Aorta (tissue), 5 donors: ENCODE measurements at regions not wholly inside any gene's neighbourhood (a gene's known extent, or its start where the extent isn't known, plus 50 kb on each side); places are given as distances from the start of the nearest gene placed in this dataset.

Experiments
- ATAC-seq: fragments of 200-7000 bp; cut with Tn5 transposase; one replicate; pipeline ENCODE4 v1.9.1; 2022; ENCODE audit warnings: moderate library complexity; ENCODE audit not compliant: low FRiP score
- DNase-seq, 2 donors: peaks; one replicate each; pipeline ENCODE4 v3.0.0-alpha.2; 2020
- H3K27ac ChIP-seq, 2 donors: one replicate each; pipeline ENCODE4 v1.5.1; 2013; ENCODE audit warnings: low read length in 2 of 2, mild to moderate bottlenecking in 2 of 2, moderate library complexity in 2 of 2, control low read depth in 1 of 2, inconsistent platforms in 1 of 2, low read depth in 1 of 2
- H3K27me3 ChIP-seq, 2 donors: one replicate each; pipeline ENCODE4 v1.6.1; 2013; ENCODE audit warnings: control low read depth in 1 of 2, low read length in 1 of 2, mild to moderate bottlenecking in 1 of 2, moderate library complexity in 1 of 2; ENCODE audit not compliant: insufficient read depth in 2 of 2, control insufficient read depth in 1 of 2
- H3K36me3 ChIP-seq, 2 donors: one replicate each; pipeline ENCODE4 v1.6.1; 2013; ENCODE audit warnings: control low read depth in 1 of 2, low read length in 1 of 2, mild to moderate bottlenecking in 1 of 2; ENCODE audit not compliant: insufficient read depth in 2 of 2, control insufficient read depth in 1 of 2
- H3K4me1 ChIP-seq, 2 donors: one replicate each; pipeline ENCODE4 v1.6.1; 2013; ENCODE audit warnings: low read length in 2 of 2, control low read depth in 1 of 2, mild to moderate bottlenecking in 1 of 2, moderate library complexity in 1 of 2; ENCODE audit not compliant: insufficient read depth in 2 of 2, control insufficient read depth in 1 of 2
- H3K4me3 ChIP-seq, 2 donors: one replicate each; pipeline ENCODE4 v1.5.1; 2013; ENCODE audit warnings: low read length in 2 of 2, control low read depth in 1 of 2, mild to moderate bottlenecking in 1 of 2
- H3K9me3 ChIP-seq: one replicate; pipeline ENCODE4 v1.6.1; 2013; ENCODE audit warnings: mild to moderate bottlenecking, low read length; ENCODE audit not compliant: control insufficient read depth
- WGBS, 2 donors: extraction: QIAGEN DNeasy Blood & Tissue Kit; methylation state at CpG; one replicate each; pipeline ENCODE4 v1.1.7; 2013; 5-methylcytosine and 5-hydroxymethylcytosine counted together
- intact Hi-C, 2 donors: fragments of 100-400 bp; cut with DNase I; formaldehyde crosslinking; loops; one replicate each; pipeline versions ENCODE4 v1.14.2 to v1.15.0; 2022
- donor health status: healthy with polysubstance abuse.
- donor health status: Bipolar disorder and iron deficiency.
- donor health status: DM: no; HTN: no; CAD: no.
- donor health status: DM: no; HTN: no; CAD: no.
- donor health status: DM: yes; HTN: yes; CAD: no.

DNA sequence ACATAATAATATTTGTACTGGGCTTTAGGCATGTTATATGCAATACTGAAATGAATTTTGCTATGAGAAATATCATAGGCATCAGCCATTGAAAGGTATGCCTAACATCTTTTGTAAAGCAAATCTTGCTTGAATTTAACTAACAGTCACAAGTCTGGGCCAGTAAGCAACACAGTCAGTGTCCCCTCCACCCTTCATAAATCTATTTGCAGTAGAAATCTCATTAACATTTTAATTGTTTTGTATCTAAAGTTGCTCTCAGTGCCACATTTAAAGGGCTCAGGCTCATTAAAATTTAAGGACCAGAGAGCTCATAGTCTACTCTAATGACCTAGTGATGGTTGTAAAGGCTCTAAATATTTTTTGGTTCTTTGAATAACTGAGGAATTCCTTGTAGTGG, 167.2 kb upstream of the GOLIM4 start:
- intact Hi-C loops, result no loop called here
- no peak for DNase-seq
- ATAC-seq, result no peak
- H3K9me3 ChIP-seq, result no peaks in the 10 kb centered on the region
- no peaks in the 10 kb centered on the region for H3K27me3 ChIP-seq
- H3K27ac ChIP-seq, result no peak overlapping the region
- H3K4me1 ChIP-seq, result no peaks in the 10 kb centered on the region
- peaks cover 0 to 1% of the 10 kb centered on the region in 2 donors for H3K36me3 ChIP-seq
- H3K4me3 ChIP-seq, result no peak overlapping the region

GRCh38 chr3:168260859-168261258, 165.1 kb upstream of the GOLIM4 start:
- no peak for DNase-seq
- no peak for ATAC-seq
- intact Hi-C loops, result no loop called here
- Histone ChIP-seq H3K4me3 (no peak overlapping the region), H3K9me3 (peaks cover 1% of the 10 kb centered on the region), H3K36me3 (no peaks in the 10 kb centered on the region), H3K27ac (no peak overlapping the region), H3K4me1 (no peaks in the 10 kb centered on the region), H3K27me3 (no peaks in the 10 kb centered on the region)
- 85 to 91% methylated on average over 1 of the region's 1 CpG for WGBS, 2 donors

DNA sequence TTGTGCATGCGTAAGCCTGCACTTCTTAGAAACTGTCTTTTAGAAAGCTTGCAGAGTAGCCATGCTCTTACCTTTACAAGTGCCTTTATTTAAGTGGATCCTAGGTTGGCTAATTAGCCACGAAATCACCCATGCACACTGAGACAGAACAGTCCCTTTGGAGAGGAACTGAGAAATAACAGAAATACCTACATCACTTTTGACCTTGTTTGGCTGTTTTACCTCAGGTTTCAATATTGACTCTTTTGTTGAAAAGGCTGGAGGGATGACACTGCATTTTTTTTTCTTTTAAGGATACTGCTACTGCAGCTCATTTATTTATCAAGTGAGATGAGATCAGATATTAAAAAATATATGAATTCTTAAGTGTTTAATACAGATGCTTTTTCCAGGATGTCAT, 155.6 kb upstream of the GOLIM4 start:
- H3K9me3 ChIP-seq, result peaks cover 3% of the 10 kb centered on the region
- H3K4me3 ChIP-seq, result no peak overlapping the region
- ATAC-seq (no peak), DNase-seq (no peak)
- WGBS, 2 donors, result 87 to 90% methylated on average over 2 of the region's 2 CpGs
- no peaks in the 10 kb centered on the region for H3K4me1 ChIP-seq
- intact Hi-C loops, result no loop called here
- H3K36me3 ChIP-seq, result no peaks in the 10 kb centered on the region
- no peaks in the 10 kb centered on the region for H3K27me3 ChIP-seq
- no peak overlapping the region for H3K27ac ChIP-seq

- Histone ChIP-seq H3K27ac (no peak overlapping the region), H3K27me3 (no peaks in the 10 kb centered on the region), H3K9me3 (peaks cover under 1% of the 10 kb centered on the region), H3K4me1 (no peaks in the 10 kb centered on the region), H3K4me3 (peak overlapping the region; percentile 30 to 70), H3K36me3 (no peaks in the 10 kb centered on the region)
- no peak for ATAC-seq
- intact Hi-C loops, result no loop called here
- DNase-seq, result peak in 1 of 2 donors; percentile 38
- 10 to 13% methylated on average over 16 of the region's 16 CpGs for WGBS, 2 donors
These were observed 154.7 kb upstream of the GOLIM4 start for GRCh38 chr3:168250415-168250861.

- intact Hi-C loops, result no loop called here
- no peaks in the 10 kb centered on the region for H3K9me3 ChIP-seq
- no peaks in the 10 kb centered on the region for H3K36me3 ChIP-seq
- H3K4me1 ChIP-seq, result no peaks in the 10 kb centered on the region
- no peak overlapping the region for H3K27ac ChIP-seq
- peak; percentile 73 to 87 for DNase-seq
- H3K27me3 ChIP-seq, result no peaks in the 10 kb centered on the region
- peak; percentile 78 for ATAC-seq
- 0% methylated on average over 69 to 89 of the region's 89 CpGs for WGBS, 2 donors
- H3K4me3 ChIP-seq, result peak overlapping the region; percentile 42 to 70
These were observed 154.1 kb upstream of the GOLIM4 start for GRCh38 chr3:168249550-168250414.

- no peaks in the 10 kb centered on the region for H3K36me3 ChIP-seq
- H3K27ac ChIP-seq, result no peak overlapping the region
- H3K9me3 ChIP-seq, result no peaks in the 10 kb centered on the region
- intact Hi-C loops, result no loop called here
- no peaks in the 10 kb centered on the region for H3K27me3 ChIP-seq
- ATAC-seq, result peak; percentile 32
- peak in 1 of 2 donors; percentile 70 for DNase-seq
- 0 to 2% methylated on average over 6 to 16 of the region's 16 CpGs for WGBS, 2 donors
- H3K4me1 ChIP-seq, result no peaks in the 10 kb centered on the region
- peak overlapping the region; percentile 42 to 70 for H3K4me3 ChIP-seq
These were observed 153.5 kb upstream of the GOLIM4 start for GRCh38 chr3:168249205-168249549.

- H3K27ac ChIP-seq, result no peak overlapping the region
- no peaks in the 10 kb centered on the region for H3K36me3 ChIP-seq
- no peaks in the 10 kb centered on the region for H3K27me3 ChIP-seq
- 1% methylated on average over 27 of the region's 27 CpGs for WGBS, 2 donors
- ATAC-seq (peak; percentile 83), DNase-seq (peak; percentile 47 to 76)
- peak overlapping the region; percentile 42 to 70 for H3K4me3 ChIP-seq
- H3K9me3 ChIP-seq, result no peaks in the 10 kb centered on the region
- no peaks in the 10 kb centered on the region for H3K4me1 ChIP-seq
- intact Hi-C loops, result no loop called here
These were observed 152.9 kb upstream of the GOLIM4 start for GRCh38 chr3:168248383-168249204.

- no peaks in the 10 kb centered on the region for H3K4me1 ChIP-seq
- DNase-seq (no peak), ATAC-seq (no peak)
- no peak overlapping the region for H3K4me3 ChIP-seq
- H3K27me3 ChIP-seq, result no peaks in the 10 kb centered on the region
- intact Hi-C loops, result no loop called here
- H3K9me3 ChIP-seq, result no peaks in the 10 kb centered on the region
- WGBS, 2 donors, result 60 to 68% methylated on average over 5 of the region's 5 CpGs
- no peaks in the 10 kb centered on the region for H3K36me3 ChIP-seq
- no peak overlapping the region for H3K27ac ChIP-seq
These were observed 145.4 kb upstream of the GOLIM4 start for GRCh38 chr3:168241156-168241555.
